ENCODE measurements at regions not wholly inside any gene's neighbourhood (a gene's known extent, or its start where the extent isn't known, plus 50 kb on each side); places are given as distances from the start of the nearest gene placed in this dataset.
A peak's percentile ranks its signal among the peaks of the same experiment; 100 is the strongest.
"Not testable (repeated sequence)": the region's sequence is repeated elsewhere in the genome, so short reads cannot be mapped to it uniquely, and the experiment has no call there.

DNA sequence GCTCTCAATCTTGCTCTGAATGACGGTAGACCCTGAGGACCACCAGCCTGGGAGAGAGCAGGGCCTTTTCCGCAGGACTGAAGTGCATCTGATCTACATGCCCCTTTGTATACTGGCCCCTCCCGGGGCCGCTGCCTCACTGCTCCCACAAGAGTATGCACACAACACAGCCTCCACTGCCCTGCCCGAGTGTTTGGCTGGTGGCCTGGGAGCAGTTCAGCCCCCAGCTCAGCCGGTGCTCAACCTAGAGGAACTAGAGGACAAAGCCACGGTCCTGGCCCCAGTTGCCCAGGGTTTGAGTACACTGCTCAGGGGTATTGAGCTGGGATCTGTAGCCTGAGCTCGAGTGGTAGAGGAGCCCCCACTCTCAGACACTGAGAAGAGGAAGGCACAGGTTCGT lies 118.9 kb upstream of the CAB39 start:
- no peak for DNase-seq

DNA sequence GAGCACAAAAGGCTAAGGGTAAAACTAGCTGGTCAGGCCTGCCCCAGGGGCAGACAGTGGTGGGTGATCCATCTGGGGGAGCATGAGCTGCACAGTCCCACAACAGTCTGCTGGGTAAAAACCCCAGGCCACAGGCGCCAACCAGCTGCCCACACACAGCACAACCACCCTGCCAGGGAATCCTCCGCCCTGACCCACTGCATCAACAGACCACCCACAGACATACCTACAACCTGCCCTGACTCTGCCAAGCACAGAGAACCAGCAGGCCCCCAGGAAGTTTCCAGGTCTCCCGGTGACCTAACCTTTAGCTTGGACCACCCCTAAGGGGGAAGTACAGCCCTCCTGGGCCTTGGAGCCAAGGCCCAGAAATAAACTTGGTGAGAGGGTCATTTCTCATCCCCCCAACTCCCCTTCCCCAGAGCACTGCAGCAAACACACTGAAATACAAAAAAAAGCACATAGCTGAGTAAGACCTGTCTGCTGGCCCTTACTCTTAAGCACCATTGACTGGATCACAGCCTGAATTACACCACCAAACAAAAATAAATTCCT lies 118.3 kb upstream of the CAB39 start:
- DNase-seq = no peak

DNA sequence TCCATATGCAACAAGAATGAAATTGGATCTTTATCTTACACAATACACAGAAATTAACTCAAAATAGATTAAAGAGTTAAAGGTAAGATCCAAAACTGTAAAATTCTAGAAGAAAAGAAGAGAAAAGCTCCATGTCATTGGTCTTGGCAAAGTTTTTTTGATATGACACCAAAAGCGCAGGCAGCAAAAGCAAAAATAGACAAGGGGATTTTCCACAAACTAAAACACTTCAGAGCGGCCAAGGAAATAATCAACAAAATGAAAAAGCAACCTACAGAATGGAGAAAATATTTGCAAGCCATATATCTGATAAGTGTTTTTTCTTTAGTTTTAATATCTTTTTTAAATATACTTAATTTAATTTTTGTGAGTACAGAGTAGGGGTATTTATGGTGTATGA lies 112.8 kb upstream of the CAB39 start:
- no peak for DNase-seq

DNA sequence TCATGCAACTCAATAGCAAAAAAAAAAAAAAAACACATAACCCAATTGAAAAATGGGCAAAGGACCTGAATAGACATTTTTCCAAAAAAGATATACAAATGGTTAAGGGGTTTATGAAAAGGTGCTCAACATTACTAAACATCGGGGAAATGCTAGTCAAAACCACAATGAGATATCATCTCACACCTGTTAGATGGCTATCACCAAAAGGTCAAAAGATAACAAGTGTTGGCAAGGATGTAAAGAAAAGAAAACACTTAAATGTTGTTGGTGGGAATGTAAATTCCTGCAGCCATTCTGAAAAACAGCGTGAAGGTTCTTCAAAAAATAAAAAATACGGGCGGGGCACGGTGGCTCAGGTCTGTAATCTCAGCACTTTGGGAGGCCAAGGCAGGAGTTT lies 112.4 kb upstream of the CAB39 start:
- DNase-seq = no peak

DNA sequence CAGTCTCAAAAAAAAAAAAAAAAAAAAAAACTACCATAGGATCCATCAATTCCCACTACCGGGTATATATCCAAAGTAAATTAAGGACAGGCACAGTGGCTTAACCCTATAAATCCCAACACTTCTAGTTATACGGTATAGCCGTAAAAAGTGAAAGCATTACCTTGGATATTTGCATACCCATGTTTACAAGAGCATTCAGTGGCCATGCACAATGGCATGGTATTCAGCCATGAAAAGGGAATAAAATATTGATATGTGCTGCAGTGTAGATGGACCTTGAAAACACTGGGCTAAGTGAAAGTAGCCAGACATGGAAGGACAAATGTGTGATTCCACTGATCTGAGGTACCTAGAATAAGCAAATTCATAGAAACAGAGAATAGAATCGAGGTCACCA lies 111.8 kb upstream of the CAB39 start:
- no peak for DNase-seq

DNA sequence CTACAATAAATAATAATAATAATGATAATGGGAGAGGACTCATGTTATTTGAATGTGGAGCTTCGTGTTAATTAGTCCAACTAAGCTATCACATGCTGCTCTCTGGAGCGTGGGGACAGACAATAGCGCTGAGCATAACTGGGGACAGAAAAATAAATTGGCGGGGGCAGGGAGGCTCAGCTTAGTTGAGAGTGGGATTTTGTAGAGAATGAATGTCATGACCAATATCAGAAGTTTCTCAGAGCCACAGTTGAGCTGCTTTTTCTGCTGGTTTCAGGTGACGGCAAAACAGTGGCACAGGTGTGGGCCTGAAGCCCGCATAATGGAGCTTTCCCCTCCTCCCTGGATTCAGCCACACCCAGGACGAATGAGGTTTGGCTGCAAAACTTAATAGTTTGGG lies 111.1 kb upstream of the CAB39 start:
- peak; percentile 39 for DNase-seq

DNA sequence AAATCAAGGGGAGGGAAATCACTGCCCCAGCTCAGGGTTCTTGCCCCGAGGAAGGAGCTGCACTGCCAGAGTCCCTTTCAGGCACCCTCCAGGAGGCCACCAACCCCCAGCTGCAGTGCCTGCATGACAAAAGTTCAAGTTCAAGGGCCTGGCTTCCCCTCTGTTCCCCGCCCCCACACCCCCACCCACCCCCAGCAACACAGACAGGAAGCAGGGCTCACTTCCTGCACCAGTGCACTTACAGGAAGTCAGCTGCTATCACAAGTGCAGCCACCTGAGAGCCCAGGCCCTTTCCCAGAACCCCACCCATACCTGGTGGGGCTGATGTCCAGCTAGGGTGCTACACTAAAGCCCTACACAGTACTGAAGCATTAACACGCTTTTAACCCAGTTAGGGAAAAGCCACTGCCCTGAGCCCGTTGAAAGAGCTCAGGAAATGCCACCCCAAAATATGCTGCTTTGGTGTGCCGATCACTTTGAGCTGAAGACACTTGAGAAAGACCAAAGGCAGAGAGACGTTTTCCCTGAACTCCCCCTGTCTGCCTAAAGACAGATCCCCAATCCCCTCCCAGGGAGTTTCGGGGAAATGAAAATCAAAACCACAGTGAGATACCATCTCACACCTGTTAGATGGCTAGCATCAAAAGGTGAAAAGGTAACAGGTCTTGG lies 109.9 kb upstream of the CAB39 start:
- no peak for DNase-seq

DNA sequence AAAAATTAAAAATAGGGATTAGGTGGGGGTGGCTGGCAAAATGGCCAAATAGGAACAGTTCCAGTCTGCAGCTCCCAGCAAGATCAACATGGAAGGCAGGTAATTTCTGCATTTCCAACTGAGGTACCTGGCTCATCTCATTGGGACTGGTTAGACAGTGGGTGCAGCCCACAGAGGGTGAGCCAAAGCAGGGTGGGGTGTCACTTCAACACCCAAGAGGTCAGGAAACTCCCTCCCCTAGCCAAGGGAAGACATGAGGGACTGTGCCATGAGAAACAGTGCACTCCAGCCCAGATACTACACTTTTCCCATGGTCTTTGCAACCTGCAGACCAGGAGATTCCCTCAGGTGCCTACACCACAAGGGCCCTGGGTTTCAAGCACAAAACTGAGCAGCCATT lies 109.3 kb upstream of the CAB39 start:
- not testable (repeated sequence) for DNase-seq

DNA sequence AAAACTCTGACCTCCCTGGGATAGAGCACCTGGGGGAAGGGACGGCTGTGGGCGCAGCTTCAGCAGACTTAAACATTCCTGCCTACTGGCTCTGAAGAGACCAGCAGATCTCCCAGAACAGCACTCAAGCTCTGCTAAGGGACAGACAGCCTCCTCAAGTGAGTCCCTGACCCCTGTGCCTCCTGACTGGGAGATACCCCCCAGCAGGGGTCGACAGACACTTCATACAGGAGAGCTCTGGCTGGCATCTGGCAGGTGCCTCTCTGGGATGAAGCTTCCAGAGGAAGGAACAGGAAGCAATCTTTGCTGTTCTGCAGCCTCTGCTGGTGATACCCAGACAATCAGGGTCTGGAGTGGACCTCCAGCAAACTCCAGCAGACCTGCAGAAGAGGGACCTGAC lies 108.5 kb upstream of the CAB39 start:
- not testable (repeated sequence) for DNase-seq

DNA sequence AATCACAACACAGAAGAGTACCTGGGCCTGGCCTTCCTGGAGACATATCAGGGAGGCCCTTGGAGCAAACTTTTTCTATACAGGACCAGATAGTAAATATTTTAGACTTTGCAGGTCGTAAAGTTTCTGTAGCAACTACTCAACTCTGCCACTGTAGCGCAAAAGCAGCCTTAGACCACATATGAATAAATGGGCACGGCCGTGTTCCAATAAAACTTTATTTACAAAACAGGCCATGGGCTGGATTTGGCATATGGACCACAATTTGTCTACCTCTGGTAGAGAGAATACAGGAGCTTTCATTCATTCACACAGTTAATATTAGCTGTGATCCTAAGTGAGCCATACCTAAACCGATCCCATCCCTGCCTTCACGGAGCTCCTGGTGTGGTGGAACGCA lies 98.6 kb upstream of the CAB39 start:
- DNase-seq = no peak

DNA sequence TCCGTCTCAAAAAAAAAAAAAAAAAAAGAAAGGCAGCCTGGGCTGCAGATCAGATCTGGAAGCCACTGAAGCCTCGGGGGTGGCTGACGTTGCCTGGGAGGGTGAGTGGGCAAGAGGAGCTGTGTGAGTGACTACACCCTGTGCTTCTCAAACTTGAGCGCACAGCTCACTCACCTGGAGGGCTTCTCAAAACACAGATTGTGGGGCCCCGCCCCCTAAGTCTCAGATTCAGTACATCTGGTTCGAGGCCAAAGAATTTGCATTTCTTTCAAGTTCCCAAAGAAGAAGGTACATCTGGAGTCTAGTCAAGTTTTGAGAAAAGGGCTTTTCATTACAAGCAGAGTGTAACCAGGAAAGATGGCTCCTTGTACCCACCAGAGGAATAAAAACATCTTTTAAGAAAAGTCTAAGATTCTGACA lies 97.7 kb upstream of the CAB39 start:
- DNase-seq = no peak

DNA sequence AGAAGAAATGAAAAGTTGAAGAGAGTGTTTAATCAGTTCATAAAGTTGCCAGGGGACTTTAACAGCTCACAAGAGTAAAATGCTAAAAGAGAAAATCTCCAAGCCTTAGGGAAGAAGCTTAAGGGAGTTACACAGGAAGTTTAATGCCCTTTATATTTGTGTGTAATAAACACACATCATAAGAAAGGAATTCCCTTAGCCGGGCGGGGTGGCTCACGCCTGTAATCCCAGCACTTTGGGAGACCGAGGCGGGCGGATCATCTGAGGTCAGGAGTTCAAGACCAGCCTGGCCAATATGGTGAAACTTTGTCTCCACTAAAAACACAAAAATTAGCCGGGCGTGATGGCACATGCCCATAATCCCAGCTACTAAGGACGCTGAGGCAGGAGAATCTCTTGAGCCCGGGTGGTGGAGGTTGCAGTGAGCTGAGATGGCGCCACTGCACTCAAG lies 95.4 kb upstream of the CAB39 start:
- DNase-seq = not testable (repeated sequence)

DNA sequence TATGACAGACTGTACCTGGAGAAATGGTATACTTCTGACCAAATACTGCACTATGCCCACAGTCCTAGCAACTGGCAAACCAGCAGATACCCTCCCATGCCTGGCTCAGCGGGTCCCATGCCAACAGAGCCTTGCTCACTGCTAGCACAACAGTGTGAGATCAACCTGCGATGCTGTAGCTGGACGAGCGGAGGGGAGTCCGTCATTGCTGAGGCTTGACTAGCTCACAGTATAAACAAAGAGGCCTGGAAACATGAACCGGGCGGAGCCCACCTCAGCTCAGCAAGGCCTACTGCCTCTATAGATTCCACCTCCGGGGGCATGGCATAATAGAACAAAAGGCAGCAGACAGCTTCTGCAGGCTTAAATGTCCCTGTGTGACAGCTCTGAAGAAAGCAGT lies 93.2 kb upstream of the CAB39 start:
- no peak for DNase-seq

DNA sequence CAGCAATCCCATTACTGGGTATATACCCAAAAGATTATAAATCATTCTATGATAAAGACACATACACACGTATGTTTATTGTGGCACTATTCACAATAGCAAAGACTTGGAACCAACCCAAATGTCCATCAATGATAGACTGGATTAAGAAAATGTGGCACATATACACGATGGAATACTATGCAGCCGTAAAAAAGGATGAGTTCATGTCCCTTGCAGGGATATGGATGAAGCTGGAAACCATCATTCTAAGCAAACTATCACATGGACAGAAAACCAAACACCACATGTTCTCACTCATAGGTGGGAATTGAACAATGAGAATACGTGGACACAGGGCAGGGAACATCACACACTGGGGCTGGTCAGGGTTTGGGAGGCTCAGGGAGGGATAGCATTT lies 87.4 kb upstream of the CAB39 start:
- not testable (repeated sequence) for DNase-seq

DNA sequence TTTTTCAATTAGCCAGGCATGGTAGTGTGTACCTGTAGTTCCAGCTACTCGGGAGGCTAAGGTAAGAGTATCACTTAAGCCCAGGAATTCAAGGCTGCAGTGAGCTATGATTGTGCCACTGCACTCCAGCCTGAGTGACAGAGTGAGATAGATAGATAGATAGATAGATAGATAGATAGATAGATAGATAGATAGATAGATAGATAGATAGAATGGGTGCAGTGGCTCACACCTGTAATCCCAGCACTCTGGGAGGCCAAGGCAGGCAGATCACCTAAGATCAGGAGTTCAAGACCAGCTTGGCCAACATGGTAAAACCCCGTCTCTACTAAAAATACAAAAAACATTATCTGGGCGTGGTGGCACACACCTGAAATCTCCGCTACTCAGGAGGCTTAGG lies 85.6 kb upstream of the CAB39 start:
- DNase-seq = not testable (repeated sequence)

DNA sequence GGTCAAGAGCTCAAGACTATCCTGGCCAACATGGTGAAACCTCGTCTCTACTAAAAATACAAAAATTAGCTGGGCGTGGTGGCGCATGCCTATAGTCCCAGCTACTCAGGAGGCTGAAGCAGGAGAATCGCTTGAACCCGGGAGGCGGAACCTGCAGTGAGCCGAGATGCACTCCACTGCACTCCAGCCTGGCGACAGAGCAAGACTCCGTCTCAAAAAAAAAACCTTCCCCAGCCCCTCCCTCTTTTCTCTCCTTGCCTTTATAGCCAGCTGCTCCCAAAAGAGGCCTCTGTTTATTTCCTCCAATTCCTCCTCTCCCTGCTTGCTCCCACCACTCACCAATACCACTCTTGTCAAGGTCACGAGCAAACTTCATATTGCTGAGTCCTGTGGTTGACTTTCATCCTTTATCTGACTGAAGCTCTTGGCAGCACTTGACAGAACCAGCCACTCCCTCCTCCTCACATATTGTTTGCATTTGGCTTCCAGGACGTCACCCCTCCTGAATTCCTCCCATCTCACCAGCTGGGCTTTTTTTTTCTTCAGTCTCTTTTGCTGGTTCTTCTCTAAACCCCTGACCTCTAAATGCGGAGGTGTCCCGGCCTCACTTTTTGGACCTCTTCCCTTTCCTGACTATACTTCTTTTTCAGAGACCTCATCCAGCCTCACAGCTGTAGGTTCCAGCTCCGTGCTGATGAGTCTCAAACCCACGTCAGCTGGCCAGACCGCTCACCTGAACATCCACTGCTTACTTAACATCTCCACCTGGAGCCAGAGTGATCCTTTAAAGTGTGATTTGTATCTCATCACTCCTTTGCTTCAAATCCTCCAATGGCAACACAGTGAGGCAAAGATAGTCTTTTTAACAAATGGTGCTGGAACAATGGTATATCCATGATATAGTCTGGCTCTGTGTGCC lies 84.6 kb upstream of the CAB39 start:
- no peak for DNase-seq

DNA sequence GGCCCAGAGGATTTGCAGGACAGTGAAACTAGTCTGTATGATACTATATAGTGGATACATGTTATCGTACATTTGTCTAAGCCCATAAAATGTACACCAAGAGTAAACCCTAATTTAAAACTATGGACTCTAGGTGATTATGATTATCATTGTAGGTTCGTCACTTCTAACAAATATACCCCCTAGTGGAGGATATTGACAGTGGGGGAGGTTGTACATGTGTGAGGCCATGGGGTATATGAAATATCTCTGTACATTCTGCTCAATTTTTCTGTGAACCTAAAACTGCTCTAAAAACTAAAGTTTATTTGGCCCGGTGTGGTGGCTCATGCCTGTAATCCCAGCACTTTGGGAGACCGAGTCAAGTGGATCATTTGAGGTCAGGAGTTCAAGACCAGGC lies 81.2 kb upstream of the CAB39 start:
- no peak for DNase-seq

DNA sequence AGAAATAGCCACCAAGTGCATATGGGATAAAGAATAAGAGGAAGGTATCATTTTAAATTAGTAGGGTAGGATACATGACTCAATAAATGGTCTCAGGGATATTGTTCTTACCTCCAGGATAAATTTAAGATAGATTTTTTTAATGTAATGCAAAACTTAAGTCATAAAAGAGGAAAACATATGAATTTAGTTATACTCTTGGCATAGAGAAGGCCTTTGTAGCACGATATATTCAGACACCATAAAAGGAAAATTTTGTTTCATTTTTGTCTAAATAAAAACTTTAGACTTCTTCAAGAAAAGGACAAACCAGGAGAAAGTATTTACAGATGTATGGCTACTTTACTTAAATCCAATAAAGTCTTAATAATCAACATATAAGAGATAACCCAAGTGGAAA lies 78.5 kb upstream of the CAB39 start:
- no peak for DNase-seq

DNA sequence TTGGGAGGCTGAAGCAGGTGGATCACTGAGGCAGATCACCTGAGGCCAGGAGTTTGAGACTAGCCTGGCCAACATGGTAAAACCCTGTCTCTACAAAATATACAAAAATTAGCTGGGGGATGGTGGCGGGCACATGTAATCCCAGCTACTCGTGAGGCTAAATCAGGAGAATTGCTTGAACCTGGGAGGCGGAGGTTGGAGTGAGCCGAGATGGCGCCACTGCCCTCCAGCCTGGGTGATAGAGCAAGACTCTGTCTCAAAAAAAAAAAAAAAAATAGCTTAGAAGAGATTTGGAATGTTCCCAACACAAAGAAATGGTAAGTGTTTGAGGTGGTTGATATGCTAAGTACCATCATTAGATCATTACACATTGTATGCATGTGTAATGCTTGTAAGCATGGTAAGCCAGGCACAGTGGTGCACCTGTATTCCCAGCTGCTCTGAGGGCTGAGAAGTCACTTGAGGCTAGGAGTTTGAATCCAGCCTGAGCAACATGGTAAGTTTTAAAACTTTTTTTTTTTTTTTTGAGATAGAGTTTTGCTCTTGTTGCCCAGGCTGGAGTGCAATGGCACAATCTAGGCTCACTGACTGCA lies 77.8 kb upstream of the CAB39 start:
- not testable (repeated sequence) for DNase-seq

DNA sequence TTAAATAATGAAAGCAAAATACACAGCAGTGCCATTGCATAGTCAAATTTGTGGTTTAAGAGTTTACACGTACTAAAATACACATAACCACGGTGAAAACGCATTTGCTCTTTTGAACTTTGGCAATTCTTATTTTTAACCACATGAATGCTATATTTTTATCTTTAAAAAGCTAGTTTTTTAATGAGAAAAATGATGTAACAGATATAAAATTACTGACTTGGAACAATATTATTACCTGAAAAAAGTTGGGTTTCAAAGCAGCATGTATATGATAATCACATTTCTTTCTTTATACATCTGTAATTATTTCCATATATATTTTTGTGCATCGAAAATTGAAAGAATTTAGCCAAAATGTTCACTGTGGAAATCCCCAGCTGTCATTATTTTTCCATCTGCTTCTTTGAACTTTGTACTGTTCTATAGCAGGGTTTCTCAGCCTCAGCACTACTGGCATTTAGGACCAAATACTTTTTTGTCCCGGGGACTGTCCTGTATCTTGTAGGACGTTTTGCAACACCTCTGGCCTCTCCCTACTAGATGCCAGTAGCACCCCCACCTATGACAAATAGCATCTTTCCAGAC lies 75.9 kb upstream of the CAB39 start:
- DNase-seq = no peak

DNA sequence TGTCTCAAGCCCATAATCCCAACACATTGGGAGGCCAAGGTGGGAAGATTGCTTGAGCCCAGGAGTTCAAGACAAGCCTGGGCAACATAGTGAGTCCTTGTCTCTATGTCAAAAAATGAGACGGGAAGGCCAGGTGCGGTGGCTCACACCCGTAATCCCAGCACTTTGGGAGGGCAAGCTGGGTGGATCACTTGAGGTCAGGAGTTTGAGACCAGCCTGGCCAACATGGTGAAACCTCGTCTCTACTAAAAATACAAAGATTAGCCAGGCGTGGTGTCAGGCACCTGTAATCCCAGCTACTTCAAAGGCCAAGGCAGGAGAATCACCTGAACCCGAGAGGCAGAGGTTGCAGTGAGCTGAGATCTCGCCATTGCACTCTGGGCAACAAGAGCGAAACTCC lies 75.2 kb upstream of the CAB39 start:
- DNase-seq = not testable (repeated sequence)

DNA sequence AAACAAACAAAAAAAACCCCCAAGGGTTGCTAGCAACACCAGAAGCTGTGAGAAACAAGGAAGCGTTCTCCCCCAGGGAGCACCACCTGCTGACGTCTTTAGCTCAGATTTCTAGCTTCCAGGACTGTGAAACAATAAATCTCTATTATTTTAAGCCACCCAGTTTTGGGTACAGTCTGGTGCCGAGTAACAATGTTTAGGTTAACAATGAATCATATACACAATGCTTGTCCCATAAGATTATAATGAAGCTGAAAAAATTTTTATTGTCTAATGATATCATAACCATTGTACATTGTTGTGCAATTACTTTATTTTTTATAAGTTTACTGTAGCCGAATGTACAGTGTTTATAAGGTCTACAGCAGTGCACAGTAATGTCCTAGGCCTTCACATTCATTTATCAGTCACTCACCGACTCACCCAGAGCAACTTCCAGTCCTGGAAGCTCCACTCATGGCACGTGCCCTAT lies 72.1 kb upstream of the CAB39 start:
- DNase-seq = no peak

DNA sequence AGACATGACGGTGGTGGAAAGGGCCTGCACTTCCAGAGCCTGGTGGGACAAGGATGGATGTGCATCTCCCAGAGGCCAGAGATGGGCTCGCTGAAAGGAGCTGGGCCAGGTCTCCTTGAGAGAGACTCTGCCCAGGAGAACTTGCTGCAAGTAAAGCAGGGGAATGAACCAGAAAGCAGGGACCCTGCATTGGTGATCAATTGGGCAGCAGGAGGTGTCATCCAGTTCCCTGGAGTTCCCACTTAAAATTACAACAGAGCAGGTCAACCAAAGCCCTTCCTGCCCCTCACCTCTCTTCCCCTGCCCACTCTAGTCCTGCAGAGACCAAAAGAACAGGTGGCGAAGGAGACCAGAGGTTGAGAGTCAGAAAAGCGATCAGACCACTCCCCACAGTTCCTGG lies 69.7 kb upstream of the CAB39 start:
- no peak for DNase-seq
